SH-SY5Y (cell line): ENCODE measurements at regions not wholly inside any gene's neighbourhood (a gene's known extent, or its start where the extent isn't known, plus 50 kb on each side); places are given as distances from the start of the nearest gene placed in this dataset.

Experiments
- GATA2 ChIP-seq: IDR thresholded peaks from 2 replicates; pipeline ENCODE4 v1.6.1; 2011; ENCODE audit warnings: mild to moderate bottlenecking, low read depth, low read length
- GATA3 ChIP-seq: IDR thresholded peaks from 2 replicates; pipeline ENCODE4 v1.6.1; 2011; ENCODE audit warnings: low read depth, mild to moderate bottlenecking, low read length, moderate library complexity

DNA sequence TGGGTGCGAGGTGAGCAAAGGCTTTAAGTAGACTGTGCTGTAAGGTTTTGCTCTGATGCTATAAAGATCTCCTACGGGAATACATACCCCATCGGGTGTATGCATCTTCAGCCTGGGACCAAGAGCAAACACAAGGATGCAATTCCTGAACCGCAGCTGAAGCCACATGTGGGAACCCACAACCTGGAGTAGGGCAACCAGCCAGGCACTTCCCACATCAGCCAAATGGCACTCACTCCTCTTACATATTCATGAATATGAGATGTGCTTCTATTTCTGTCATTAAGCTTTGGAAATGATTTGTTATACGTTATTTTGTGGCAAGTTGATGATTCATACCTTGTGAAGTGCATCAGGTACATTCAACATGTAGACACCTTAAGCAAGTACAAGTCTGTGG is 619.2 kb downstream of the C6orf118 start:
- TF ChIP-seq GATA2 (no peak), GATA3 (no peak)
